ENCODE measurements at regions not wholly inside any gene's neighbourhood (a gene's known extent, or its start where the extent isn't known, plus 50 kb on each side); places are given as distances from the start of the nearest gene placed in this dataset.
A peak's percentile ranks its signal among the peaks of the same experiment; 100 is the strongest.
"Not testable (repeated sequence)": the region's sequence is repeated elsewhere in the genome, so short reads cannot be mapped to it uniquely, and the experiment has no call there.

GRCh38 chr1:228546541-228547463 is 59.6 kb downstream of the RNF187 start:
- DNase-seq = no peak

DNA sequence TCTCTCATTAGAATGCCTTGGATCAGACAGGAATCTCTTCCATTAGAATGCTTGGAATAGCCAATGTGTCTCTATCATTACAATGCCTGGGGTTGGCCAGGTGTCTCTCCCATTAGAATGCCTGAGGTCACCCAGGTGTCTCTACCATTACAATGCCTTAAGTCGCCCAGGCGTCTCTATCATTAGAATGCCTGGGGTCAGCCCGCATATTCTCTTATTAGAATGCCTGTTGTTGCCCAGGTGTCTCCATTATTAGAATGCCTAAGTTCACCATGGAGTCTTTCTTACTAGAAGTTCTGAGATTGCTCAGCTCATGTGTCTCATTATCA is 60.2 kb downstream of the RNF187 start:
- DNase-seq = no peak

DNA sequence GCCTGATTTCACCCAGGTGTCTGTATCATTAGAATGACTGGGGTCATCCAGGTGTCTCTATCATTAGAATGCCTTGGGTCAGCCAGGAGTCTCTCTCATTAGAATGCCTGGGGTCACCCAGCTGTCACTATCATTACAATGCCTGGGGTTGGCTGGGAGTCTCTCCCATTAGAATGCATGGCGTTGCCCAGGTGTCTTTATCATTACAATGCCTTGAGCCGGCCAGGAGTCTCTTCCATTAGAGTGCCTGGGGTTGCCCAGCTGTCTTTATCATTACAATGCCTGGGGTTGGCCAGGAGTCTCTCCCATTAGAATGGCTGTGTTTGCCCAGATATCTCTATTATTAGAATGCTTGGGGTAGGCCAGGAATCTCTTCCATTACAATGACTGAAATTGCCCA is 61.6 kb downstream of the RNF187 start:
- DNase-seq = no peak

DNA sequence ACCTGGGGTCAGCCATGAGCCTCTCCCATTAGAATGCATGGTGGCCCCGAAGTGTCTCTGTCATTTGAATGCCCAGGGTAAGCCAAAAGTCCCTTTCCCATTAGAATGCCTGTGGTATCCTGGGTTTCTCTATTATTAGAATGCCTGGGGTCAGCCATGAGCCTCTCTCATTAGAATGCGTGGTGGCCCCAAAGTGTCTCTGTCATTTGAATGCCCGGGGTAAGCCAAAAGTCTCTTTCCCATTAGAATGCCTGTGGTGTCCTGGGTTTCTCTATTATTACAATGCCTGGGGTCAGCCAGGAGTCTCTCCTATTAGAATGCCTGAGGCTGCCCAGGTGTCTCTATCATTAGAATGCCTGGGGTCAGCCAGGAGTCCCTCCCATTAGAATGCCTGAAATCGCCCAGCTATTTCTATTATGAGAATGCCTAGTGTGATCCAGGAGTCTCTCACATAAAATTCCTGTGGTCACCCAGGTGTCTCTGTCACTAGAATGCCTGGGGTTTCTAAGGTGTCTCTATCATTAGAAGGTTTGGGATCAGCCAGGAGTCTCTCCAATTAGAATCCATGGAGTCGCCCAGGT is 65.5 kb downstream of the RNF187 start:
- no peak for DNase-seq

DNA sequence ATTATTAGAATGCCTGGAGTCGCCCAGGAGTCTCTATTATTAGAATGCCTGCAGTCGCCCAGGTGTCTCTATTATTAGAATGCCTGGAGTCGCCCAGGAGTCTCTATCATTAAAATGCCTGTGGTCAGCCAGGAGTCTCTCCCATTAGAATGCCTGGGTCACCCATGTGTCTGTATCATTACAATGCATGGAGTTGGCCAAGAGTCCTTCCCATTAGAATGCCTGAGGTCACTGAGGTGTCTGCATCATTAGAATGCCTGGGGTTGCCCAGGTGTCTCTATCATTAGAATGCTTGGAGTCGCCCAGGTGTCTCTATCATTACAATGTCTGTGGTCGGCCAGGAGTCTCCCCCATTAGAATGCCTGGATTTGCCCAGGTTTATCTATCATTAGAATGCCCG is 66.9 kb downstream of the RNF187 start:
- no peak for DNase-seq

- DNase-seq = peak; percentile 37 to 63
Observed at GRCh38 chr1:228555074-228555994, 68.2 kb downstream of the RNF187 start.

DNA sequence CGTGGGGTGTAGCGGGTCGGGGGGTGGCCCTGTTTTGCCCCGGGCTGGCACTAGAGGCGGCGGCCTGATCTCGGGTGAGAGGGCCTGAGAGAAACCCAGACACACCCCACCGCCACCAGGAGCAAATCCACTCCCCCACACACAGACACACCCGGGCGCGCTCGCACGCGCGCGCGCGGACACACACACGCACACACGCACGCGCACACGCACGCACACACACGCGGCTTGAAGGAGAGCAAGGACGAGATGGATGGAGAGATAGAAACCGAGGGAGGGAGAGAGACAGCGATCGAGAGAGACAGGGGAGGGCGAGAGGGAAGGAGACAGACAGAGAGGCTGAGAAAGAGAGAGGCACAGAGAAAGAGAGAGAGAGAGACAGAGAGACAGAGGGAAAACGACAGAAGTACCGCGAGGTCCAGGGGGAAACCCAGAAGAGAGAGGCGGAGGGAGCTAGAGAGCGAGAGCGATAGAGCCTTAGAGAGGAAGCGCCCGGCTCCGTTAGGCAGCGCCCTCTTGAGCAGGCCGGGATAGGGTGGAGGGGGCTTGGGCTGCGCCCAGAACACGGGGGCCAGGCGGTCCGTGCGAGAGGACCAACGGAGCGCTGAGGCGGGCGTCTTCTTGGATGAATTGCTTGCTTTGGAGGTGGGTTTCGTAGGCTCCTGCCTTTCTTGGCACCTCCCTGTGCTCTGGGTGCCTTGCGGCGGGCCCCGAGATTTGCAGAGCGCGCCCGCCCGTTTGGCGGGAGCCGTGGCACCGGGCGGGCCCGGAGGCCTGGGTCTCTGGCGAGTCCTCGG is 69.7 kb downstream of the RNF187 start:
- not testable (repeated sequence) for DNase-seq

Data from CD4-positive, alpha-beta T cell treated with Interferon alpha-2 for 1 hour (primary cell).